Right atrium auricular region (tissue), 2 donors: ENCODE measurements at regions not wholly inside any gene's neighbourhood (a gene's known extent, or its start where the extent isn't known, plus 50 kb on each side); places are given as distances from the start of the nearest gene placed in this dataset.

Source experiments
- DNase-seq: peaks from one replicate; pipeline ENCODE4 v3.0.0-alpha.2; 2019; ENCODE audit warnings: low spot score
- H3K27ac ChIP-seq, 2 donors: fragments of 200-600 bp; sonication (generic); 1 replicate in 1 of 2; 2 replicates in 1 of 2; pipeline ENCODE4 v1.5.1; 2016 to 2019
- H3K27me3 ChIP-seq, 2 donors: fragments of 200-600 bp; sonication (generic); one replicate each; pipeline versions ENCODE4 v1.5.1 to v1.6.0; 2017 to 2019
- H3K36me3 ChIP-seq: fragments of 200-600 bp; sonication (generic); one replicate; pipeline ENCODE4 v1.5.1; 2016
- H3K4me1 ChIP-seq, 2 donors: fragments of 200-600 bp; sonication (generic); one replicate each; pipeline versions ENCODE4 v1.5.1 to v1.6.0; 2017 to 2019
- H3K4me3 ChIP-seq, 2 donors: fragments of 200-600 bp; sonication (generic); 1 replicate in 1 of 2; 2 replicates in 1 of 2; pipeline ENCODE4 v1.5.1; 2017 to 2019; ENCODE audit warnings: mild to moderate bottlenecking in 1 of 2, moderate library complexity in 1 of 2
- H3K9me3 ChIP-seq, 2 donors: fragments of 200-600 bp; sonication (generic); one replicate each; pipeline ENCODE4 v1.5.1; 2019
- TF ChIP-seq, protein P1 (sequence below), 2 donors: fragments of 200-600 bp; sonication (generic); IDR thresholded peaks; one replicate each; pipeline ENCODE4 v1.5.1; 2019; ENCODE audit warnings: antibody characterized with exemption in 2 of 2

DNA sequence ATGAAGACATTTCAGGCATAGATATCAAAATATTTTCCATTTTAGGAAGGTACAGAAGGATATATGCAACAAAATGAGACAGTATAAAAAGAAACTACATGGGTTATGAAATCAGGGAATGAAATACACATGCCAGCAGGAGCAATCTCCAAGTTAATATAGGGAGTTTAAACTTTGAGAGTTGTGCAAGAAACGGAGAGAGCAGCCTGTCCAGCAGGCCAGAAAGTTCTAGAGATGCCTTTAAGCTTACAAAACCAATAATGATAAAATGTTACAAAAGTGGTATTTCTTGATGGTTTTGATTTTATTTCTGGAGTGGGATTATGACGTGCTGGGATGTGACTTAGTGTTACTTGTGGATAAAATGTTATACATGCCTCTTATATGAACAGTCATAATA lies 2047.9 kb downstream of the ARAP2 start:
- Histone ChIP-seq H3K9me3 (no peaks in the 10 kb centered on the region), H3K36me3 (no peaks in the 10 kb centered on the region), H3K27me3 (no peaks in the 10 kb centered on the region), H3K4me3 (no peak overlapping the region), H3K4me1 (no peaks in the 10 kb centered on the region), H3K27ac (no peak overlapping the region)
- TF ChIP-seq, protein P1, sequence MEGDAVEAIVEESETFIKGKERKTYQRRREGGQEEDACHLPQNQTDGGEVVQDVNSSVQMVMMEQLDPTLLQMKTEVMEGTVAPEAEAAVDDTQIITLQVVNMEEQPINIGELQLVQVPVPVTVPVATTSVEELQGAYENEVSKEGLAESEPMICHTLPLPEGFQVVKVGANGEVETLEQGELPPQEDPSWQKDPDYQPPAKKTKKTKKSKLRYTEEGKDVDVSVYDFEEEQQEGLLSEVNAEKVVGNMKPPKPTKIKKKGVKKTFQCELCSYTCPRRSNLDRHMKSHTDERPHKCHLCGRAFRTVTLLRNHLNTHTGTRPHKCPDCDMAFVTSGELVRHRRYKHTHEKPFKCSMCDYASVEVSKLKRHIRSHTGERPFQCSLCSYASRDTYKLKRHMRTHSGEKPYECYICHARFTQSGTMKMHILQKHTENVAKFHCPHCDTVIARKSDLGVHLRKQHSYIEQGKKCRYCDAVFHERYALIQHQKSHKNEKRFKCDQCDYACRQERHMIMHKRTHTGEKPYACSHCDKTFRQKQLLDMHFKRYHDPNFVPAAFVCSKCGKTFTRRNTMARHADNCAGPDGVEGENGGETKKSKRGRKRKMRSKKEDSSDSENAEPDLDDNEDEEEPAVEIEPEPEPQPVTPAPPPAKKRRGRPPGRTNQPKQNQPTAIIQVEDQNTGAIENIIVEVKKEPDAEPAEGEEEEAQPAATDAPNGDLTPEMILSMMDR (IDR thresholded peaks at IDR 0.05): no peak
- no peak for DNase-seq

DNA sequence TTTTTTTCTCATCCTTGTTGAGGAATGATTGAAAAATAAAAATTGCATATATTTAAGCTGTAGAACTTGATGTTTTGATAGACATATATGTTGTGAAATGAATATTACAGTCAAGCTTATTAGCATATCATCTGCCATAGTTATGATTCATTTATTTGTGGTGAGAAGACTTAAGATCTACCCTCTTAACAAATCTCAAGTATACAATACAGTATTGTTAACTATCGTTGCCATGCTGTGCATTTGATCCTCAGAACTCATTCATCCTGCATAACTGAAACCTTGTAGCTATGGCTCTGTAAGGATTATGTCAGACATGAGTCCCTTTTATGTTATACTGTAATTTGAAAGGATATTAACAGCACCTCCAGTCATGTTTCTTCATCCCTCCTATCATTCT lies 2045.3 kb downstream of the ARAP2 start:
- Histone ChIP-seq H3K36me3 (no peaks in the 10 kb centered on the region), H3K27ac (no peak overlapping the region), H3K9me3 (no peaks in the 10 kb centered on the region), H3K4me3 (no peak overlapping the region), H3K4me1 (no peaks in the 10 kb centered on the region), H3K27me3 (no peaks in the 10 kb centered on the region)
- TF ChIP-seq, protein P1 (IDR thresholded peaks at IDR 0.05): no peak
- DNase-seq: no peak

DNA sequence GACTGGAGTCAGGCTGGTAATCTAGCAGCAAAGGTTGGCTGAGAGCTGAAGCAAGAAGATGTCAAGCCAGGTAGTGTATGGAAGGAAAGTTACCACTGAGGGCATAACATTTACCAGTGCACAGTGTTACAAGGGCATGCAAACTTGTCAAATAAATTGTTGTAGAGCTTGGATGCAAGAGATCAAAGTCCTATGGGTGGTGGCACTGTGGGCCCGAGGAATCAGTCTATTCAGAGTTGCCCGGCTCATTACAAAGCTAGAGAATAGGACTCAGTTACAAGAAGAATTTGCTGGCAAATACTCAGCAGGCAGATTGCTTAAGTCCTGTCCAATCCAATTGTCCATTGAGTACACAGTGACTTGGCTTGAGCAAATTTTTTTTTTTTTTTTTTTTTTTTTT lies 2043.8 kb downstream of the ARAP2 start:
- Histone ChIP-seq H3K4me1 (no peaks in the 10 kb centered on the region), H3K9me3 (no peaks in the 10 kb centered on the region), H3K36me3 (no peaks in the 10 kb centered on the region), H3K4me3 (no peak overlapping the region), H3K27ac (no peak overlapping the region), H3K27me3 (no peaks in the 10 kb centered on the region)
- no peak for DNase-seq
- TF ChIP-seq, protein P1 (IDR thresholded peaks at IDR 0.05): no peak

DNA sequence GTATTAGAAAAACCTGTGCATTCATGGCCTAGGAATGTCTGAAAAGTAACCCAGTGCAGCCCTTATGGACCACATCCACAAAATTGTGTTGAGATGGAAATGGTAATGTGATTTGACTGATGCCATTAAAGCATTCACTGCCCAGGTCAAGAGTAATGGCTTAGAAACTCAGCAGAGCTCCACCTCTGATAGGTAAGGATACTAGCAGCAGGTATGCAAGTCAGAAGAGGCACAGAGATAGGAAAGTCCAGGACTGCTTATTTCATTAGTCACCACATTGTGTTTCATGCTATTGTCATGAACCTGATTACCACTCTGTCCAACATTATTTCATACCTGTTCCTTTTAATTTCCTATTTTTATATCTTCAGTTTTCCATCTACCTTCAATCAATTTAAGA lies 2042.2 kb downstream of the ARAP2 start:
- DNase-seq: no peak
- no peaks in the 10 kb centered on the region for H3K9me3 ChIP-seq
- H3K27ac ChIP-seq: no peak overlapping the region
- H3K36me3 ChIP-seq: no peaks in the 10 kb centered on the region
- H3K4me3 ChIP-seq: no peak overlapping the region
- H3K4me1 ChIP-seq: no peaks in the 10 kb centered on the region
- H3K27me3 ChIP-seq: no peaks in the 10 kb centered on the region
- TF ChIP-seq, protein P1 (IDR thresholded peaks at IDR 0.05): no peak

DNA sequence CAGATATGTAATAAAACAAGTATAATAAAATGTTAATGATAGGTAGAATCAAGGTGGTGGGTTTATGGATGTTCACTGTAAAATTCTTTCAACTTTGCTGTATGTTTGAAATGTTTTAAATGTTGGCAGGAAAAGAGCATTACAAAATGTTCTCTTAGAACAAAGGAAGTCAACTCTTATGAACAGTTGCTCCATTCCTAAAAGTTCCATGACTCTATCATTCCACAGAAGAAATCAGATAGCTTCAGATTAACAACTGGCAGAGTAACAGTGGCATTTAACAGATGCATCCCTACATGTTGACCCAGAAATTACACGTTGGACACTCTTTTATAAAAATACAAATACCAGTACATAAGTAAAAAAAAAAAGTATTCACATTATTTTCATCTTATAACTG lies 2023.7 kb downstream of the ARAP2 start:
- TF ChIP-seq, protein P1 (IDR thresholded peaks at IDR 0.05): no peak
- DNase-seq: no peak
- no peaks in the 10 kb centered on the region for H3K36me3 ChIP-seq
- no peaks in the 10 kb centered on the region for H3K27me3 ChIP-seq
- H3K9me3 ChIP-seq: no peaks in the 10 kb centered on the region
- no peaks in the 10 kb centered on the region for H3K4me1 ChIP-seq
- no peak overlapping the region for H3K27ac ChIP-seq
- H3K4me3 ChIP-seq: no peak overlapping the region

DNA sequence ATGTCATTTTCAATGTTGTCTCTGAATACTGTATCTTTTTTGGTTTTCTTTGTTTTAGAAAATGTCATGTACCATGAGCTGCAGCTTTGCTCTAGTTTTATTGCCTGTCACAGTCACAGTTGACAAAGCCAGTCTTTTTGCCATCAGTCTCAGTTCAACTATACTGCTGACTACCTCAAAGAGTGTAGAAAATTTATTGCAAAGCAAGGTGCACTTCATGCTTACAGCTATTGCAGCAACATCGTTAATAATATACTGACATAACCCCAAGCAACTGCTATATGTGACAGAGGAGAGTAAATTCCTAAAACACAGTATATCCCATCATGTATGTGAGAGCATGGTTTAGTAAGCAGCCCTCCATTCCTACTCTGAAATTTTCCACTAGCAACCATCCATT lies 2022.3 kb downstream of the ARAP2 start:
- no peak overlapping the region for H3K4me3 ChIP-seq
- DNase-seq: no peak
- H3K9me3 ChIP-seq: no peaks in the 10 kb centered on the region
- H3K27ac ChIP-seq: no peak overlapping the region
- no peaks in the 10 kb centered on the region for H3K4me1 ChIP-seq
- H3K27me3 ChIP-seq: no peaks in the 10 kb centered on the region
- no peaks in the 10 kb centered on the region for H3K36me3 ChIP-seq
- TF ChIP-seq, protein P1 (IDR thresholded peaks at IDR 0.05): no peak
